Activated CD4-positive, alpha-beta T cell treated with anti-CD3 and anti-CD28 coated beads, Interleukin-2, amount 50 U/mL, for 48 hours (primary cell): ENCODE measurements at regions not wholly inside any gene's neighbourhood (a gene's known extent, or its start where the extent isn't known, plus 50 kb on each side); places are given as distances from the start of the nearest gene placed in this dataset.
"Not testable (repeated sequence)": the region's sequence is repeated elsewhere in the genome, so short reads cannot be mapped to it uniquely, and the experiment has no call there.

ENCODE experiments used
- DNase-seq, 2 experiments: peaks; one replicate each; pipeline ENCODE4 v3.0.0-alpha.2; 2020

GRCh38 chr13:94813920-94814475, 101.7 kb upstream of the SOX21 start:
- no peak for DNase-seq

- DNase-seq = no peak
These were observed 99.4 kb upstream of the SOX21 start for GRCh38 chr13:94811753-94812152.

- no peak for DNase-seq
These were observed 88.1 kb upstream of the SOX21 start for GRCh38 chr13:94800423-94800822.

- DNase-seq = no peak
These were observed 87.0 kb upstream of the SOX21 start for GRCh38 chr13:94799299-94799698.

GRCh38 chr13:94798738-94799137, 86.4 kb upstream of the SOX21 start:
- no peak for DNase-seq

- DNase-seq = no peak
These were observed 82.9 kb upstream of the SOX21 start for GRCh38 chr13:94795292-94795691.

GRCh38 chr13:94786246-94786645, 73.9 kb upstream of the SOX21 start:
- DNase-seq = not testable (repeated sequence)

GRCh38 chr13:94784066-94784465, 71.7 kb upstream of the SOX21 start:
- DNase-seq = no peak

GRCh38 chr13:94783489-94783888, 71.1 kb upstream of the SOX21 start:
- no peak for DNase-seq

GRCh38 chr13:94780421-94780820, 68.1 kb upstream of the SOX21 start:
- DNase-seq = no peak

- no peak for DNase-seq
These were observed 66.6 kb upstream of the SOX21 start for GRCh38 chr13:94778986-94779385.

GRCh38 chr13:94778585-94778984, 66.2 kb upstream of the SOX21 start:
- no peak for DNase-seq

- no peak for DNase-seq
These were observed 64.6 kb upstream of the SOX21 start for GRCh38 chr13:94776956-94777355.

GRCh38 chr13:94776300-94776699, 64.0 kb upstream of the SOX21 start:
- no peak for DNase-seq

- no peak for DNase-seq
These were observed 53.5 kb upstream of the SOX21 start for GRCh38 chr13:94765814-94766213.

- peak; percentile 0 to 9 for DNase-seq
These were observed 52.4 kb upstream of the SOX21 start for GRCh38 chr13:94764576-94765321.
